Stimulated activated CD4-positive, alpha-beta T cell treated with anti-CD3 and anti-CD28 coated beads, TNF-alpha, amount 100 ng/mL, for 1 hour (primary cell): ENCODE measurements at regions not wholly inside any gene's neighbourhood (a gene's known extent, or its start where the extent isn't known, plus 50 kb on each side); places are given as distances from the start of the nearest gene placed in this dataset.
"Not testable (repeated sequence)": the region's sequence is repeated elsewhere in the genome, so short reads cannot be mapped to it uniquely, and the experiment has no call there.

Source experiments
- DNase-seq, 3 donors: peaks; one replicate each; pipeline ENCODE4 v3.0.0-alpha.2; 2020; ENCODE audit warnings: low read depth in 3 of 3, low spot score in 1 of 3

DNA sequence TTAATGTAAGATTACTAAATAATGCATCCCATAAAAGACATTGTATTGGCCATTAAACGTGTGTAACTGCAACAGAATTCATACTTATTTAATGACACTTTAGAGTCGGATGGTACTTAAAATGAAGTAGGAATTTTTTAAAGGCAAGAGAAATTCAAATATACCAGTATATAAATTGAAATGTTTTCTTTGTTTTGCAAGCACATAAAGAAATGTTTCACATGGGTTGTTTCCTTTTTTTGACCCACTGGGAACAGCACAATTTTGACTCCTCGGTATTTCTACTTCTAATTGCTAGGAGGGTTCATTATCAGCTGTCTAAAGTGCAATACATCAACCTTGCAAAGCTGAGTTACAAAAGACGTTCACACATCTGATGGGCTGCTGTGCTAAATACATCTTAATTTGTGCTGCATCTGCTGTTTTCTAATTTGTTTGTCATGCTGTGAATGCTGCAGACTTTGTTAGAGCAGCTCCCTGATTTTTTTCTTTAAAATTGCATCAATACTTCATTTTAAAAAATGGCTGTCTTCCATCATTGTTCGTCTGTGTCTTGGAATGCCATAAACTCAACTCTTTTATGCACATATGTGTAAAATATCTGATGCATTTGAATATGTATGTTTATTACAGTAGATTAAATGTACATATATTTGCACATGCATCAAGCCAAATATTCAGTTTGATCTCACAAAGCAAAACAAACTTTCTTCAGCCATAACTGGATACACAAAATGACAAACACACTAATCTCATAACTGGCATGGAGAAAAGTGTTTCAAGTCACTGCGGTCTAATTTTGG is 454.0 kb upstream of the GRAMD2B start:
- no peak for DNase-seq

DNA sequence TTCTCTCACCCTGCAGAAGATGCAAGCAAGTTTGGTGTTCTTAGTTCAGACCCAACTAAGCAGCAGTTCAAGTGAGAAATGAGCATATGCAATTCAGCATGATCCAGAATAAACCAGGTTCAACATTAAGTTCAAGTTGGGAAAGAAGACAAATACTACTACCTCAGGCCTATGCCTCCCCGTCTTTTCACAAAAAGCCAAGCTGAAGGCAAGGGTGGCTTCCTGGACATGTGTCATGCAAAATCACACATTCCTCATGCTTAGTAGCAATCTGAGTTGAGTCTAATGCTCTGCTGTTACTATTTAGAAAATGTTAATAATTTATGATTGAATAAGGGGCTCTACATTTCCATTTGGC is 453.4 kb upstream of the GRAMD2B start:
- no peak for DNase-seq

GRCh38 chr5:125970631-125971307 is 452.4 kb upstream of the GRAMD2B start:
- no peak for DNase-seq

GRCh38 chr5:125972706-125973105 is 450.5 kb upstream of the GRAMD2B start:
- DNase-seq = no peak

GRCh38 chr5:125974679-125975078 is 448.5 kb upstream of the GRAMD2B start:
- DNase-seq = no peak

- no peak for DNase-seq
Measured at GRCh38 chr5:125976421-125977000, 446.7 kb upstream of the GRAMD2B start.

DNA sequence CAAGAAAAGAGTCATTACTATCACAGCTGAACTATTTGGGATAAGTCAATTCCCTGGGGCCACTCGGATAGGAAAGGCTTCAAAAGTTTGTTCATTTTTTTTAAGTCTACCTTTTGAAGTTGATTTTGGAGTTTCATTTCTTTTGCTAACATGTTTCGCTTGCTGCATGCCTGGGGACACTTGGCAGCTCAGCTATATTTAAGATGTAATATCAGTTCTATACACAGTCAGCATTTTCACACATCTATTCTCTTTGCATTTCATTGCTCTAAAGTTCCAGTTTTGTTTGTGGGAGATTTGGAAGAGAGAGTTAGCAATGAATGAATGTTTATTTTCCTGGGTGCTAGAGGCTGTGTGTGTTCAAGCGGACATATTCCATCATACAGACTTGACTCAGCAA is 445.2 kb upstream of the GRAMD2B start:
- no peak for DNase-seq

DNA sequence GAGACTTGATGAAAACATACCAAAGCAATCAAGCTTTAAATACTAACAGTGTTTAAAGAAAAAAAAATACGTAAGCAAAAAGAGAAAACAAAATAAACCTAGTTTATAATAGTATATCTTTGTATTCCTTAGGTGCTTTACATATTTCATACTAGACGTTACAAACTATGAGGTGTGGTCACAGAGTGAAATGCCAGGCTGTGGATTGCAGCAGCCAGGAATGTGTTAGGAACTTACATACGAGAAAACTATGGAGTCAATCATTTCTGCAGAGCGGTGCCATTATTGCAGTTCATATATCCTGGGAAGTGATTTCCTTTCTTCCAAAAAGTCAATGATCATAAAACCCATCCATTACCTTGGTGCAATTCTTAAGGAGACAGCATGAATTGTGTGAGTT is 443.6 kb upstream of the GRAMD2B start:
- no peak for DNase-seq

- DNase-seq = no peak
Measured at GRCh38 chr5:125981016-125981415, 442.2 kb upstream of the GRAMD2B start.

- DNase-seq = no peak
Measured at GRCh38 chr5:125987677-125988255, 435.4 kb upstream of the GRAMD2B start.

DNA sequence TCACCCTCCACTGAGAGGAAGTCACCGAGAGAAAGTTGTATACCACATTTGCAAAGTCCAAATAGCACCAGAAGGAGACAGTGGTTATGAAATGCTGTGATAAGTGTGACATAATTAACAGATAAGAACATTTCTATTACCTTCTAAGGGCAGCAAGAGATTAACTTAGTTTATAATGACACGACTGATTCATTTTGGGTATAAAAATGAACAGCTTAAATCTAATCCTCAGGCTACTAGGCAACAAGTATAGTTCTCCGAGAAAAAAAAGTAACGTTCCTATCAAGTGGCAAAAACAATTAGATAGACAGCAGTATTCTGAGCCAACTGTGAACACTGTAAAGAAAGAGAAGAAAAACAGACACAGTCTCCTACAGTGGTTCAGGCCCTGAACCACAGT is 431.2 kb upstream of the GRAMD2B start:
- DNase-seq = no peak

DNA sequence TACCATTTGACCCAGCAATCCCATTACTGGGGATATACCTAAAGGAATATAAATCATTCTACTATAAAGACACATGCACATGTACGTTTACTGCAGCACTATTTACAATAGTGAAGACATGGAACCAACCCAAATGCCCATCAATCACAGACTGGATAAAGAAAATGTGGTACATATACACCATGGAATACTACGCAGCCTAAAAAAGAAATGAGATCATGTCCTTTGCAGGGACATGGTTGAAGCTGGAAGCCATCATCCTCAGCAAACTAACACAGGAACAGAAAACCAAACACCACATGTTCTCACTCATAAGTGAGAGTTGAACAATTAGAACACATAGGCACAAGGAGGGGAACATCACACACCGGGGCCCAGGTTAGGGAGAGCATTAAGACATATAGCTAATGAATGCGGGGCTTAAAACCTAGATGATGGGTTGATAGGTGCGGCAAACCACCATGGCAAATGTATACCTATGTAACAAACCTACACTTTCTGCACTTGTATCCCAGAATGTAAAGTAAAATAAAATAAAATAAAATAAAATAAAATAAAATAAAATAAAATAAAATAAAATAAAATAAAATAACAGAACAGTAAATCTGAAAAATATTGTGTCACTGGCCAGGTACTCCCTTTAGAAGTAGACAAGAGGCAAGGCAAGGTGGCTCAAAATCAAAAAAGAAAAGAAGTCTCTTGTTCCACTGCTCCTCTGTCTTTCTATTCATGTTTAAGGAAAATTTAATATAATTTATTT is 423.8 kb upstream of the GRAMD2B start:
- not testable (repeated sequence) for DNase-seq

DNA sequence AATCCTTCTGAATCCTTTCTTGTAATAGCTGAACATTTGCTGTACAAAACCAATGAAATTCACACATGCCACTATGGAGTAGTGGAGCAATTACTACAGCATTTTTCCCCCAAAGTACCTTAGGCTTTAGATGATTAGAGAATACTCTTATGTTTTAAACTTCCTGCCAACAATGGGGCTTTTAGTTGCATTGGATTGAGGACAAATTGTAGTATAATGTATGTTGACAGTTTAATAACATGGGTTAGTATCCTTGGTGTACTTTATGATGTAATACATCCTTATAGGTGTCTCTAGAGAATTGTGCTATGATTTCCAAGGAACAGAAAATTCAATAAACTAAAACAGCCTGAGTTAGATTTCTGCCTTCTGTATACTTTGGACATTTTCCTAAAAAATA is 422.7 kb upstream of the GRAMD2B start:
- no peak for DNase-seq

DNA sequence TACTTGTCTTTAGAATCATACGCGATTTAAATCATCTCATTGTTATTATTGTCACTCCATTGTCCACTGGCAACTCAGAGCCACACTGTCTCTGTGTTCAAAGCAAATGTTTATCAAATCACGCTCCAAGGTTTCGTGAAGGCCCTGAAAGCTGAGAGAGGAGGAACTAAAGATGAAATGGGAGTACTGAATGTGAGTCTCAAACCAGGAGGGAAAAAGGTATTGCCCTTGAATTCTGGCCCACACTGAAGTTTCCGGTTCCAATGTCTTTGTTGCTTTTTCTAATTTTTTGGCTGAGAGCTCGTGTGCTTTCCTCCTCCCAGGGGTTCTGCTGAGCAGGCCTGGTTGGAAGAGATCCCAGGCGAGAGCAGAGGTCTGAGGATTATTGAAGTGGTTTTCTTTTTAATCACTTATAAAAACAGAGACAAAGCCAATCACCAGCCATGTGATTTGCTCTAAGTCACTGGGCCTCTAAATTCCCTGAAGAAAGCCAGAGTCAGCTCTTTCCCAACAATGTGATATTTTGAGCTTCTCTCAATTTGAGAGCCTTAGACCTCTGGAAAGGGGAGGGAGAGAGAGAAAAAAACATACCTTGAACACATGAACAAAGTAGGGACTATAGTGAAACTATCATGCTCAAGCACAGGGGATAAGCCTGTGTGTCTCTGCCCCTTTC is 420.8 kb upstream of the GRAMD2B start:
- DNase-seq = no peak

DNA sequence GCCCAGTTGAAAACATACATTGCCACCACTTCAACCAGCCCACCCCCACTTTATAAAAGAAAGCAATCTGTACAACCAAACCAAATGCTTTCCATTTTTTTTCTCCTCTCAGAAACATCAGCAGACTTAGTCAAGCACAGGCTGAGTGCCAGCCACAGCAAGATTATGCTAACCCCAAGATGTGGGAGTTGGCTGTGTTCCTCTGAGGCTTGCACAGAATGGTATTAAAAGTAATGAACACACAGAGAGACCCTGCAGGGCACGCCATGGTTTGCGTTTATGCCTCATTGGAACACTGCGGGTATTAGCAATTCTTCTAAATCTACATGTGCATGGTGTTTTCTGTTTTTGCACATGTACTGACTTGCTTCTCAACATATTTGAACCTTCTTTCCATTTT is 419.9 kb upstream of the GRAMD2B start:
- DNase-seq = no peak

- DNase-seq = no peak
Measured at GRCh38 chr5:126004636-126005035, 418.6 kb upstream of the GRAMD2B start.

- DNase-seq = no peak
Measured at GRCh38 chr5:126007841-126008240, 415.4 kb upstream of the GRAMD2B start.

DNA sequence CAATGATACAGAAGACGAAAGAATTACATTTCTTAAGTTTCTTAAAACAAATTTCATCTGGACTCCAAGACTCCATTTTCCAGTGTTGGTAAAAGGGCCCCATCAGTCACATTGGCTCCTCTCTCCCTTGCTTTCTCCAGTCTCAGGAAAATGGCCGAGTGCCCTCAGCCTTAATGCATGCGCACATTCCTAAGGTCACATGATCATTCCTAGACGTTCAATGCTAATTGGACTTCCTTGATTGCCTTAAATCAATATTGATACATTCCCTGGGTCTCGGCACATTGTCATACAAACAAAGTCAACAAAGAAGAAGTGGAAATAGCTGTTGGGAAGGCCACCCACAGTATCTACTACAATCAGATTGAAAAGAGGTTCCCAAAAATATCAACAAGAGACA is 413.6 kb upstream of the GRAMD2B start:
- DNase-seq = no peak

DNA sequence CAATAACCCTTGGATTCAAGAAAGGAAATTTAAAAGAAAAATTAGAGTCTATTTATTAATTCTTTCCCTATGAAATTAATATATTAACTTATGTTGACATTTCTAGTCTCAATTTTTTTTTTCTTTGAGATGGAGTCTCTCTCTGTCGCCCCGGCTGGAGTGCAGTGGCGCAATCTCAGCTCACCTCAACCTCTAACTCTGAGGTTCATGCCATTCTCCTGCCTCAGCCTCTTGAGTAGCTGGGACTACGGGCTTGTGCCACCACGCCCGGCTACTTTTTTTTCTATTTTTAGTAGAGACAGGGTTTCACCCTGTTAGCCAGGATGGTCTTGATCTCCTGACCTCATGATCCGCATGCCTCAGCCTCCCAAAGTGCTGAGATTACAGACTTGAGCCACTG is 411.7 kb upstream of the GRAMD2B start:
- DNase-seq = not testable (repeated sequence)

DNA sequence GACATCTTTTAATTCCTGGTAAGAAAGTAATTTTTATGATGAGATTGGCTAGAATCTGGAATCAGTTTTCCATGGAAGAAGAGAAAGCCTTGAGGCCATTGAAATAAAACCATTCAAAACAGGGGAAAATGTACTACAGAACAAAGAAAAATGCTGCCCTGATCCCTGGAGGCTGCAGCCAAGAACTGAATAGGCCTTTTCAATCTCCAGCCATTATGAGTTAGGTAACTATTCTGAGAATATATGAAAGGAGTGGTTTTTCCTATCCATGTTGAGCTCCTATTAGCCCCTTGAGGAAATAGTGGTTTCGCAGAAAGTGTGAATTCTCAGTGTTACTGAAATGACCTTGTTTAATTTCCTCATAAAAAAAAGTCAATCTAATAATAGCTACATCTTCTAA is 408.5 kb upstream of the GRAMD2B start:
- no peak for DNase-seq
